ENCODE measurements at regions not wholly inside any gene's neighbourhood (a gene's known extent, or its start where the extent isn't known, plus 50 kb on each side); places are given as distances from the start of the nearest gene placed in this dataset.

- TF ChIP-seq, protein P1, sequence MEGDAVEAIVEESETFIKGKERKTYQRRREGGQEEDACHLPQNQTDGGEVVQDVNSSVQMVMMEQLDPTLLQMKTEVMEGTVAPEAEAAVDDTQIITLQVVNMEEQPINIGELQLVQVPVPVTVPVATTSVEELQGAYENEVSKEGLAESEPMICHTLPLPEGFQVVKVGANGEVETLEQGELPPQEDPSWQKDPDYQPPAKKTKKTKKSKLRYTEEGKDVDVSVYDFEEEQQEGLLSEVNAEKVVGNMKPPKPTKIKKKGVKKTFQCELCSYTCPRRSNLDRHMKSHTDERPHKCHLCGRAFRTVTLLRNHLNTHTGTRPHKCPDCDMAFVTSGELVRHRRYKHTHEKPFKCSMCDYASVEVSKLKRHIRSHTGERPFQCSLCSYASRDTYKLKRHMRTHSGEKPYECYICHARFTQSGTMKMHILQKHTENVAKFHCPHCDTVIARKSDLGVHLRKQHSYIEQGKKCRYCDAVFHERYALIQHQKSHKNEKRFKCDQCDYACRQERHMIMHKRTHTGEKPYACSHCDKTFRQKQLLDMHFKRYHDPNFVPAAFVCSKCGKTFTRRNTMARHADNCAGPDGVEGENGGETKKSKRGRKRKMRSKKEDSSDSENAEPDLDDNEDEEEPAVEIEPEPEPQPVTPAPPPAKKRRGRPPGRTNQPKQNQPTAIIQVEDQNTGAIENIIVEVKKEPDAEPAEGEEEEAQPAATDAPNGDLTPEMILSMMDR (IDR thresholded peaks at IDR 0.05; ENCODE audit: insufficient read depth, low read depth, low read length, missing control alignments): no peak
- DNase-seq (ENCODE audit: low read depth): peak; percentile 59
- H3K4me3 ChIP-seq (ENCODE audit: low read length): no peak overlapping the region
Observed at GRCh38 chr13:73171926-73172325, 113.1 kb downstream of the KLF5 start.

DNA sequence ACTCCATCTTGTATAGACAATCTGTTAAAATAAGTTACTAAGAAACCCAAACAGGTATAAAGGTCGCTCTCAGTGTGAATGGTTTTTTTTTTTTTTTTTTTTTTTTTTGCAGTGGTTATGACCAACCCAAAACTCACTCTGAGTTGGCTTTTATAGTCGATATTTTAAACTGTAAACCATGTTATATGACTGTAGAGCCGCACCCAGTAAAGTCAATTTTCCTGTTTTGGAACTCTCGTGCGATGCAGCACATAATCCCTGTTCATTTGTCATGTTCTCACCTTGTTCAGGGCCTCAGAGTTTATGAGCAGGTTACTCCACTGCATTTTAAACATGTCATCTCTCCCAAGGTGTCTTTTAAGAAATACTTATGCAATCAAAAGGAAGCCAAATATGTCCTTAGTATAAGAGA is 112.5 kb downstream of the KLF5 start:
- no peak overlapping the region for H3K4me3 ChIP-seq (ENCODE audit: low read length)
- DNase-seq (ENCODE audit: low read depth): peak; percentile 94
- TF ChIP-seq, protein P1 (IDR thresholded peaks at IDR 0.05; ENCODE audit: insufficient read depth, low read depth, low read length, missing control alignments): no peak

- H3K4me3 ChIP-seq (ENCODE audit: low read length): no peak overlapping the region
- TF ChIP-seq, protein P1 (IDR thresholded peaks at IDR 0.05; ENCODE audit: insufficient read depth, low read depth, low read length, missing control alignments): no peak
- DNase-seq (ENCODE audit: low read depth): peak; percentile 32
Observed at GRCh38 chr13:73169971-73170370, 111.2 kb downstream of the KLF5 start.

GRCh38 chr13:73168953-73169401 is 110.2 kb downstream of the KLF5 start:
- H3K4me3 ChIP-seq (ENCODE audit: low read length): no peak overlapping the region
- TF ChIP-seq, protein P1 (IDR thresholded peaks at IDR 0.05; ENCODE audit: insufficient read depth, low read depth, low read length, missing control alignments): no peak

DNA sequence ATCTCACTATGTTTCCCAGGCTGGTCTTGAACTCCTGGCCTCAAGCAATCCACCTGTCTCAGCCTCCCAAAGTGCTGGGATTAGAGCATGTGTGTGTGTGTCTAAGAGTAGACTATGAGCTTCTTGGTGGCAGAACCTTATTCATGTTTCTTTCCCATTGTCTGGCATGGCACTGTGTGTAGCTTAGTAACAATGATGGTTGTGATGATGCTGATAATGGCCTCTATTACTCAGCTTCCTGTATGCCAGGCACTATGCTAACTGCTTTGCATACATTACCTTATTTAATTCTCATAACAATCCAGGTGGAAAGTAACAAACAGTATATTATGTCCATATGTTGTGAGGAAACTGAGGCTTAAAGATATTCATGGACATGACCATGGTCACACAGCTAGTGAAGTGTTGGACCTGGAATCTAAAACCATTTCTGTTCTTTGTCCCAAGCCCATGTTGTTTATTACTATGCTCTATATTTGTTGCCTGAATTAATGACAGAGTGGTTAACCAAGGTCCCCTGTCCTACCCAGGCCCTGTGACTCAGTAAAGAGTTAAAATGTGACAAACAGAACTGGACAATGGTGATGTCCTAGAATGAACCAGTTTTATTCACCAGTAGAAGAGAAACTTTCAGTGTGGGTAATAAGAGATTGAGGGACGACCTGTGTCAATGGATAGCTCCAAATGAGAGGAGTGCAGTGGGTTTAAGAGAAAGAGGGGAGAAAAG is 109.6 kb downstream of the KLF5 start:
- DNase-seq (ENCODE audit: low read depth): peak; percentile 85
- no peak overlapping the region for H3K4me3 ChIP-seq (ENCODE audit: low read length)
- TF ChIP-seq, protein P1 (IDR thresholded peaks at IDR 0.05; ENCODE audit: insufficient read depth, low read depth, low read length, missing control alignments): no peak

More at GRCh38 chr13:73168953-73169401, 110.2 kb downstream of the KLF5 start:
- DNase-seq (ENCODE audit: low read depth): peak; percentile 98

DNA sequence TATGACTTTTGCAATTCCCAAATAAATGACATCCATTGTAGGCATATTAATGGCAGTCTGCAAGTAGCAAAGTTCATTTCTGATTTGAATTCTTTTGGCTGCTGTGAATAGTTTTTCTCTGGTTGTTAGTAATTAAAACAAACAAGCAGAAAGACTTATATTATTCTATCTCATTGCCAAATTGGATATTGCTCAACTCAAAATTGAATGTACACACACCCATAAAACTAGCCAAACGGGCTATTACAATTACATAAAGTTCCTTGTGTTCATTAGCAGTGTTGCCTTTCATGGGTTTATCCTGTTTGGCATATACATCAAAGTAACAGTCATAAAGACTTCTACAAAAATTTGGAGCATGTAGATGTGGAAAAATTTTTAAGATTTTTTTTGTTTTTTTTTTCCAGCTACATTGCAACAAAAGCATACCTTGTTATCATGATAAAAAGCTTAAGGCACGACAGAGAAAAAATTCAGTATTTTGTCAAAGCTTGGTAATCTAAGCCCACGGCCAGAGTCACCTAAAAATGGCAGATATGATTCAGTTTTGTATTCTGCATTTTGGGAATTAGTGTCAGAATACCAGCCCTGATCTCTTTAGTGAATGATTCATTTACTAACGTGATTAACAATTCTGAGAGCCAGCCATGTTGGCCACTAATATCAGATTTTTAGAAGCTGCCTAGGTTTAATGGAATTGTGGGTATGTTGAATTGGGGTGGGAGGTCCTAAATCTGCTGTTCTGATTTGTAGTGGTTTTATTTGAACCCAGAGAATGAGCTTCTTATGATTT is 108.4 kb downstream of the KLF5 start:
- TF ChIP-seq, protein P1 (IDR thresholded peaks at IDR 0.05; ENCODE audit: insufficient read depth, low read depth, low read length, missing control alignments): no peak
- peak; percentile 90 for DNase-seq (ENCODE audit: low read depth)
- H3K4me3 ChIP-seq (ENCODE audit: low read length): no peak overlapping the region
